A673 (cell line): ENCODE measurements at regions not wholly inside any gene's neighbourhood (a gene's known extent, or its start where the extent isn't known, plus 50 kb on each side); places are given as distances from the start of the nearest gene placed in this dataset.

Source experiments
- BruUV-seq: library from RNA; stranded (reverse); fragments of 400-500 nt; replicated peaks from 2 replicates; lab custom pipeline; 2021; lab: Mats Ljungman, UMichigan
- CTCF ChIA-PET: fragments of 300-600 bp; sonication (Branson Sonifier 250); formaldehyde crosslinking; loops from one replicate; lab custom pipeline; 2022; ENCODE audit warnings: antibody characterized with exemption; lab: Charles Lee
- POLR2A ChIA-PET: fragments of 300-600 bp; sonication (Branson Sonifier 250); formaldehyde crosslinking; loops from one replicate; lab custom pipeline; 2022; ENCODE audit warnings: antibody characterized with exemption; ENCODE audit not compliant: low non-redundant PET; lab: Charles Lee
- DNase-seq: peaks from one replicate; pipeline ENCODE4 v3.0.0-alpha.2; 2015; ENCODE audit warnings: low spot score
- H3K27ac ChIP-seq: fragments of 200-600 bp; sonication (generic); 2 replicates; pipeline ENCODE4 v1.5.1; 2016; ENCODE audit warnings: mixed run types, low read depth, mild to moderate bottlenecking, mixed read lengths, antibody characterized with exemption, low read length; ENCODE audit not compliant: poor library complexity, severe bottlenecking
- H3K27me3 ChIP-seq: fragments of 200-600 bp; sonication (generic); replicated peaks from 2 replicates; pipeline ENCODE4 v1.6.1; 2017; ENCODE audit warnings: mixed run types, low read depth, mild to moderate bottlenecking, mixed read lengths, antibody characterized with exemption, low read length; ENCODE audit not compliant: insufficient read depth, poor library complexity
- H3K36me3 ChIP-seq: fragments of 200-600 bp; sonication (generic); 2 replicates; pipeline ENCODE4 v1.6.1; 2016; ENCODE audit warnings: mixed run types, mild to moderate bottlenecking, mixed read lengths, antibody characterized with exemption, low read length; ENCODE audit not compliant: insufficient read depth, poor library complexity, severe bottlenecking
- H3K4me1 ChIP-seq: fragments of 200-600 bp; sonication (generic); 2 replicates; pipeline ENCODE4 v1.6.1; 2017; ENCODE audit warnings: mixed run types, mild to moderate bottlenecking, mixed read lengths, antibody characterized with exemption, low read length; ENCODE audit not compliant: insufficient read depth, poor library complexity, severe bottlenecking
- H3K4me3 ChIP-seq: fragments of 200-600 bp; sonication (generic); 2 replicates; pipeline ENCODE4 v1.5.1; 2016; ENCODE audit warnings: low read depth, mixed run types, mild to moderate bottlenecking, mixed read lengths, low read length; ENCODE audit not compliant: poor library complexity, severe bottlenecking
- H3K9me3 ChIP-seq: fragments of 200-600 bp; sonication (generic); 2 replicates; pipeline ENCODE4 v1.6.1; 2016; ENCODE audit warnings: mixed run types, low read depth, mild to moderate bottlenecking, mixed read lengths, antibody characterized with exemption, low read length; ENCODE audit not compliant: poor library complexity, severe bottlenecking
- EZH2 ChIP-seq: fragments of 200-600 bp; sonication (generic); IDR thresholded peaks from 2 replicates; pipeline ENCODE4 v1.6.1; 2017; ENCODE audit warnings: borderline replicate concordance, low read depth, mild to moderate bottlenecking, mixed read lengths, antibody characterized with exemption, low read length; ENCODE audit not compliant: poor library complexity, severe bottlenecking
- intact Hi-C: fragments of 100-400 bp; cut with micrococcal nuclease; formaldehyde crosslinking; loops from one replicate; pipeline ENCODE4 v1.10.0; 2022; ENCODE audit not compliant: unreplicated experiment
- TF ChIP-seq, protein P1 (sequence below): fragments of 300-800, 200-600 bp; sonication (generic); conservative IDR thresholded peaks from 2 replicates; pipeline ENCODE4 v1.5.1; 2017; ENCODE audit warnings: low read depth, mild to moderate bottlenecking, antibody characterized with exemption, low read length, moderate library complexity, mixed read lengths

DNA sequence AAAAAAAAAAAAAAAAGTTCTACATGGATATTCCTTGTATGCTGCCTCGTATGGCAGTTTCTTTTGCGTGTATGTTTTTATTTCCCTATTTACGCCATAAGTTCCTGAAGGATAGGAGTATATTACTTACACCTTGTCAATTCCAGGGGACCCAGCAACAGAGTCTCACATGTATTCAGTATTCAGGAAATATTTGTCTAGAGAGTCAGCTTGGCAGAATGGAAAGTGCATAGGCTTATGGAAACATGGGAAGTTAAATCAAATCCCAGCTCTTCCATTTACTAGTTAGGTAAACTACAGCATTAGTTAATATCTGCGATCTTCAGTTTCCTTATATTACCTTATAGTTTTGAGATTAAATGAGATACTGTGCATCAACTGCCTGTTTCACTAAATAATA is 51.1 kb upstream of the SLC22A16 start:
- intact Hi-C loops: loop anchor here (5.0 to 10.0 kb wide), 5 partner anchors 155 to 1515 kb away; no protein-coding TSS in a partner anchor
- Histone ChIP-seq H3K27ac (no peak overlapping the region), H3K9me3 (peaks cover 6% of the 10 kb centered on the region), H3K36me3 (no peaks in the 10 kb centered on the region), H3K4me1 (peaks cover 21% of the 10 kb centered on the region), H3K27me3 (peaks cover 23% of the 10 kb centered on the region), H3K4me3 (no peak overlapping the region)
- DNase-seq: no peak
- BruUV-seq: no TSS peak
- ChIA-PET POLR2A (no interaction called here), CTCF (interaction anchor here (0.7 kb wide), 1 partner anchor 24 kb away, joined by 9 read pairs; no protein-coding TSS in a partner anchor)
- TF ChIP-seq EZH2: no peak
- TF ChIP-seq, protein P1, sequence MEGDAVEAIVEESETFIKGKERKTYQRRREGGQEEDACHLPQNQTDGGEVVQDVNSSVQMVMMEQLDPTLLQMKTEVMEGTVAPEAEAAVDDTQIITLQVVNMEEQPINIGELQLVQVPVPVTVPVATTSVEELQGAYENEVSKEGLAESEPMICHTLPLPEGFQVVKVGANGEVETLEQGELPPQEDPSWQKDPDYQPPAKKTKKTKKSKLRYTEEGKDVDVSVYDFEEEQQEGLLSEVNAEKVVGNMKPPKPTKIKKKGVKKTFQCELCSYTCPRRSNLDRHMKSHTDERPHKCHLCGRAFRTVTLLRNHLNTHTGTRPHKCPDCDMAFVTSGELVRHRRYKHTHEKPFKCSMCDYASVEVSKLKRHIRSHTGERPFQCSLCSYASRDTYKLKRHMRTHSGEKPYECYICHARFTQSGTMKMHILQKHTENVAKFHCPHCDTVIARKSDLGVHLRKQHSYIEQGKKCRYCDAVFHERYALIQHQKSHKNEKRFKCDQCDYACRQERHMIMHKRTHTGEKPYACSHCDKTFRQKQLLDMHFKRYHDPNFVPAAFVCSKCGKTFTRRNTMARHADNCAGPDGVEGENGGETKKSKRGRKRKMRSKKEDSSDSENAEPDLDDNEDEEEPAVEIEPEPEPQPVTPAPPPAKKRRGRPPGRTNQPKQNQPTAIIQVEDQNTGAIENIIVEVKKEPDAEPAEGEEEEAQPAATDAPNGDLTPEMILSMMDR: no peak

DNA sequence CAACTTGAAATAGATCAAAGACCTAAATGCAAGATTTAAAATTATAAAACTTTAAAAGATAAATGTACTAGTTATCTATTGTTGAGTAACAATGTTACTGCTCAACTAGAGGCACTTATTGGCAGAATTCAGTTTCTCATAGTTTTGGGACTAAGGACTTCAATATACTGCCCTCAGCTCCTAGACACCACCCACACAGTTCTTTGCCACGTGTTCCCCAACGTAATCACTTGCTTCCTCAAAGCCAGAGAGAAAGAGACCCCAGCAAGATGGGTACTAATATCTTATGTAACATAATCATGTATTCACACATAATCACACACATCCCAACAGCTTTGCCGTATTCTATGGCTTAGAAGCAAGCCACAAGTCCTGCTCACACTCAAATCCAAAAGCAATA is 50.3 kb upstream of the SLC22A16 start:
- Histone ChIP-seq H3K9me3 (peaks cover 6% of the 10 kb centered on the region), H3K4me1 (peaks cover 21% of the 10 kb centered on the region), H3K4me3 (no peak overlapping the region), H3K27ac (no peak overlapping the region), H3K36me3 (no peaks in the 10 kb centered on the region), H3K27me3 (peaks cover 15% of the 10 kb centered on the region)
- intact Hi-C loops: loop anchor here (5.0 to 10.0 kb wide), 5 partner anchors 156 to 1516 kb away; no protein-coding TSS in a partner anchor
- DNase-seq: no peak
- TF ChIP-seq, protein P1: no peak
- TF ChIP-seq EZH2: no peak
- ChIA-PET POLR2A (no interaction called here), CTCF (interaction anchor here (0.7 kb wide), 1 partner anchor 25 kb away, joined by 9 read pairs; no protein-coding TSS in a partner anchor)
- BruUV-seq: no TSS peak
